ENCODE measurements at regions not wholly inside any gene's neighbourhood (a gene's known extent, or its start where the extent isn't known, plus 50 kb on each side); places are given as distances from the start of the nearest gene placed in this dataset.

- no peak for TF ChIP-seq CTCF (IDR thresholded peaks at IDR 0.05; ENCODE audit: borderline replicate concordance, extremely low read depth, low read length, poor library complexity, severe bottlenecking)
- no peak for TF ChIP-seq EZH2 (IDR thresholded peaks at IDR 0.05; ENCODE audit: borderline replicate concordance, low read depth, low read length, severe bottlenecking)
Measured at GRCh38 chr14:65186951-65187350, 84.6 kb upstream of the MAX start.

Measured in DND-41 (cell line).